ENCODE measurements at regions not wholly inside any gene's neighbourhood (a gene's known extent, or its start where the extent isn't known, plus 50 kb on each side); places are given as distances from the start of the nearest gene placed in this dataset.

DNA sequence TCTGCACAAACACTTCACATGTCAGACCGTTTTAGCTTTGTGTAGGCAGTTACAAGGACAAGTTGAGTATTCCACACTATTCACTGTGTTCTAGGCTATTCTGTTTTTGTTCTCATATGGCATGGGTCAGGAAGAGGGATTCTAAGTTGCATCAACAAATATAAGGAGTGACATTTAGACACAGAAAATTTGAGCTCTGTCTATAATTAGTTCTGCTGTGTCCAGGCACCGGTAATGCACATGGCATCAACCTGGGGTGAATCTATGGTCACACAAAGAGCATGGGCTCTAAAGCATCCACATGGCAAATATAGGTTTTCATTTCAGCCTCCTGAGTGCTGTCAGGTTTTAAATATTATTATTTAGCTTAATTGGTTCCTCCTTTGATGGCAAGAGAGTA is 130.4 kb upstream of the PMFBP1 start:
- DNase-seq (no peak), ATAC-seq (no peak)
- H3K4me3 Mint-ChIP-seq, result no peak overlapping the region
- no peaks in the 10 kb centered on the region for H3K27me3 Mint-ChIP-seq
- no peak overlapping the region for H3K27ac Mint-ChIP-seq
- H3K9me3 Mint-ChIP-seq, result peaks cover 2 to 20% (median 7%) of the 10 kb centered on the region in 9 donors
- no peaks in the 10 kb centered on the region for H3K4me1 Mint-ChIP-seq
- POLR2A ChIA-PET, result no interaction called here
- H3K36me3 Mint-ChIP-seq, result peaks cover 0 to 25% (median 8%) of the 10 kb centered on the region in 3 donors

DNA sequence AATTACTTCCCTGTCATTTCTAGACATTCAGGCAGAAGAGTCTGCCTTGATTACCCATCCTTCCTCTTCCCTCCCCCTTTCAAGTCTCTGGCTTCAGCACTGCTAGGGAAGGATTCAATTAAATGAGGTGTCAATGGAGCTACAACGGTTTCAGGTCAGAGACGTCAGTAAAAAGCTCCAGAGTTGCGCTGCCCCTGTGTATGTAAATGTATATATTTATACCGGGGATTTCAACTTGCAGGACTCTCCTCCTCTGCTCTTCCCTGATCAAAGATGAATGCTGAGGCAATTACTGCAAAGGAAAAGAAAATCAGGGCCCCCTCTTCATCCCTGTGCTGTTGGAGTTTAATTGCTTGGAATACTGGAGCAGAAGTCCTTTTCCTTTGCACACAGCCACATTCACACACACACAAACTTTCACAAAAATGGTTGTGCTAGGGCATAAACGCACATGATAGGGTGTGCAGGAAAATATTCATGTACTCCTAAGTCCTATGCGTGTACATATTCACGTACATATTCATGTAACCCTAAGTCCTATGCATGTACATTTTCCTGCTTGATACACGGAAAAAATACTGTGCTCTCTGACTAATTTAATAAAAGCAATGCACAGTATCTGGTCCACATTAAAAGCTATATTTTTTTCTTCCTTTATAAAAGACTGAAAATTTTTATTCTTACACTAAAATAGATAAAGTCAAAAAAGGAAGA is 129.7 kb upstream of the PMFBP1 start:
- H3K4me3 Mint-ChIP-seq, result no peak overlapping the region
- peaks cover under 1 to 20% (median 7%) of the 10 kb centered on the region in 9 donors for H3K9me3 Mint-ChIP-seq
- no peaks in the 10 kb centered on the region for H3K4me1 Mint-ChIP-seq
- POLR2A ChIA-PET, result no interaction called here
- peaks cover 0 to 19% (median 4%) of the 10 kb centered on the region in 3 donors for H3K36me3 Mint-ChIP-seq
- no peaks in the 10 kb centered on the region for H3K27me3 Mint-ChIP-seq
- ATAC-seq (no peak), DNase-seq (no peak)
- no peak overlapping the region for H3K27ac Mint-ChIP-seq

DNA sequence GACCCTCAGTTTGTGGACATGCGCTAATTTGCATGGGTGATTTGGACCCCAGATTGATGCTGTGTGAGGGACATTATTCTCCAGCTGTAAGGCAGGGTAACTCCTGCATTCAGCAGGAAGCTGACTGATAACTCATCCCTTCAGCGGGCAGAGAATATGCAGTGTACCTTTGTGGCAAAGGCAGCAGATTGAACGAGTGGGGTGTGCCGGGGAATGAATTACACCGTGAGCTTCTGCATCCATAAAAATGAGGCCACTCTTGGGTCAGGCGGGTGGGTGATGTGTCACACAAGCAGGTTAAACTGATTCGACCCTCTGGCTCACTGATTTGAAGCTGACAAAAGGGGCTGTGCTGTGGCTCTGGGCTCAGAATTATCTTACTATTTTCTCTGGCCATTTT is 128.9 kb upstream of the PMFBP1 start:
- Mint-ChIP-seq H3K9me3 (peaks cover 0 to 14% (median 3%) of the 10 kb centered on the region in 9 donors), H3K4me1 (no peaks in the 10 kb centered on the region), H3K4me3 (no peak overlapping the region), H3K27ac (no peak overlapping the region), H3K36me3 (peaks cover 0 to 13% (median 0%) of the 10 kb centered on the region in 3 donors), H3K27me3 (no peaks in the 10 kb centered on the region)
- POLR2A ChIA-PET, result no interaction called here
- no peak for DNase-seq
- no peak for ATAC-seq

DNA sequence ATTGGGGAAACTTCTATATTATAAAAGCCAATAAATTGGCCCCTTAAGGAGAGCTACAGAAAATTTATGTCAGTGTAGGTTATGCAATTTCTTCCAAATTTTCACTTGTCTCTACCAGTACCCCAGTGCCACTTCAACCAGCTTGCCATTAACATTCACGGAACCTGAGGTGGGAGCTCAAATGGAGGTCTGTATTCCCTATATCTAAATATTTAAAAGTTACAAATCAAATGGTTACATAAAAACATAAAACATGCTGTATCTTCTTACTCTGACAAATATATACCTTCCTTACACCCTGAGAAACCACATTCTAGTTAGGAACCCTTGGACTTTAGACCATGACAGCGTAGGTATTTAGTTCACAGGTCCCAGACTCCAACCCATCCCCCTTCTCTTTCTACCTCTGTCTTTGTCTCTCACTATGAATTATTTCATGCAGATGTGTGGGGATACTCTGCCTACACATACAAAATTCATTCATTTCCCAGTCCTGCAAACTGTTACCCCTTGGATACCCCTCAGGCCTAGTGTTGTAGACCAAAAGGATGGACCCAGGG is 127.8 kb upstream of the PMFBP1 start:
- H3K27me3 Mint-ChIP-seq, result no peaks in the 10 kb centered on the region
- no peaks in the 10 kb centered on the region for H3K4me1 Mint-ChIP-seq
- POLR2A ChIA-PET, result no interaction called here
- no peak overlapping the region for H3K4me3 Mint-ChIP-seq
- peaks cover 0 to 4% (median 0%) of the 10 kb centered on the region in 3 donors for H3K36me3 Mint-ChIP-seq
- H3K27ac Mint-ChIP-seq, result no peak overlapping the region
- peaks cover 0 to 7% (median 3%) of the 10 kb centered on the region in 9 donors for H3K9me3 Mint-ChIP-seq
- DNase-seq (no peak), ATAC-seq (no peak)

DNA sequence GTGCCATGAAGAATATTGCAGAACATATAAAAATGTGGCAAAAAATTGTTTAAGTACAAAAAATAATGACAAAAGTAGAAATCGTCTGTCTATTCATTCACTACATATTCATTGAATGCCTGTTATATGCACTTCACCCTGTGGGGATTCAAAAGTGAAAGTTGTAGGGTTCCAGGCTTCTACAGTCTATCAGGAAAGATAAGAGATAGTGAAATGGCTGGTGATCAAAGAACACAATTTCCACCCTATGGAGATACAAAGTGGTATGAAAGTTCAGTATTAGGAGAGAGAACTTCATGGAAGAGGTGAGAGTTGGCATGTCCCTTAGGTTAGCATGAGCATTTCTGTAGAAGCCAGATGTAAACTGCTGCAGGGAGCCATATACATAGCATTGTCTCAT is 127.0 kb upstream of the PMFBP1 start:
- H3K27ac Mint-ChIP-seq, result no peak overlapping the region
- no peaks in the 10 kb centered on the region for H3K27me3 Mint-ChIP-seq
- no peak overlapping the region for H3K4me3 Mint-ChIP-seq
- no peak for DNase-seq
- no peaks in the 10 kb centered on the region for H3K4me1 Mint-ChIP-seq
- peaks cover 0 to 4% (median 0%) of the 10 kb centered on the region in 3 donors for H3K36me3 Mint-ChIP-seq
- POLR2A ChIA-PET, result no interaction called here
- H3K9me3 Mint-ChIP-seq, result peaks cover 0 to 4% (median 0%) of the 10 kb centered on the region in 9 donors
- ATAC-seq, result no peak

DNA sequence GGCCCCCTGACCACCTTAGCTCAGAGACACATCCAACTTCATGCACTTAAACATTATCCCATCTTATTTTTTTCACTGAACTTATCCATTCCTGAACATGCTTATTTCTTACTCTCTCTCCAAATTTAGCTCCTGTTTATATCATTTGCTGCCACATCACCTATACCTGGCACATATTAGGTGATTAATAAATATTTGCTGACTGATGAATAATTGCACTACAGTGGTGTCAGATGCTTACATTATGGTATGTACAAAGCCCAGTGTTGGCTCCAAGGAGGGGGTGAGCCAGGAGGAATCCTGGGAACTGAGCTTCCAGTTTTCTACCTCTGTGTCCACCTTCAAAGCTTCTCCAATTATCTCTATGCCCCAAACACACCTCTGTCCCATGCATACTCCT is 124.0 kb upstream of the PMFBP1 start:
- Mint-ChIP-seq H3K36me3 (no peaks in the 10 kb centered on the region), H3K9me3 (no peaks in the 10 kb centered on the region), H3K4me3 (no peak overlapping the region), H3K27me3 (no peaks in the 10 kb centered on the region), H3K4me1 (no peaks in the 10 kb centered on the region), H3K27ac (no peak overlapping the region)
- POLR2A ChIA-PET, result no interaction called here
- ATAC-seq (no peak), DNase-seq (no peak)

DNA sequence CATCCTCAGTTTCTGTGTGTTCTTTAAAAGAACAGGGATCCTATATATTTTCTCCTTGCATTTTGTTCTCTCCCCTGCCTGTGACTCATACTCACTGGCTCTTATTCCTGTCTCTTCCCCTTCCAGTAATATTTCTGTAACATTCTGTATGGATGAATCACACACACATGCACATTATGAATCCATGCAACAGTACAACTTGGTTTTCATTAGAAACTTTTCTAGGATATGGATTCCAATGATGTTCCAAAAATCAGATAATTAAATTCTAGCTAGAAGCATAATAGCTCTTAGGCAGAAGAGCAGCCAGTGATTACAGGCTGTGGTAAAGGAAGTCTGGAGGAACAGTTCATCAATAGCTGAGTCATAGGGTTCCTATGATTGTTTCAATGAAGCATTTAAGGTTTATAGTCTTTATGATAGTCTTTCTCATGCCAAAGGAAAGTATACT is 119.6 kb upstream of the PMFBP1 start:
- no peak for ATAC-seq
- Mint-ChIP-seq H3K9me3 (no peaks in the 10 kb centered on the region), H3K4me1 (no peaks in the 10 kb centered on the region), H3K36me3 (no peaks in the 10 kb centered on the region), H3K4me3 (no peak overlapping the region), H3K27ac (no peak overlapping the region), H3K27me3 (no peaks in the 10 kb centered on the region)
- POLR2A ChIA-PET, result no interaction called here
- no peak for DNase-seq

DNA sequence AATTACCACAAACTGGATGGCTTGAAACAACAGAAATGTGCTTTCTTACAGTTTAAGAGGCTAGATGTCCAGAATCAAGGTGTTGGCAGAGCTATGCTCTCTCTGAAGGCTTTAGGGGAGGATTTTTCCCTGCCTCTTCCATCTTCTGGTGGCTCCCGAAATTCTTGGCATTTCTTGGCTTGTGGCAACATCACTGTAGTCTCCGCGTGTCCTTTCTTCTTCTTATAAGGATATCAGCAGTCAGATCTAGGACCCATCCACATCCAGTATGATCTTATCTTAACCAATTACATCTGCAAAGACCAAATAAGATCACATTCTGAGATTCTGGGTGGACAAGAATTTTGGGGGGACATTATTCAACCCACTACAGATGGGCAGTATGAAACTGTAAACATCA is 119.2 kb upstream of the PMFBP1 start:
- Mint-ChIP-seq H3K36me3 (no peaks in the 10 kb centered on the region), H3K27me3 (no peaks in the 10 kb centered on the region), H3K4me3 (no peak overlapping the region), H3K9me3 (no peaks in the 10 kb centered on the region), H3K4me1 (no peaks in the 10 kb centered on the region), H3K27ac (no peak overlapping the region)
- ATAC-seq, result no peak
- POLR2A ChIA-PET, result no interaction called here
- DNase-seq, result no peak

DNA sequence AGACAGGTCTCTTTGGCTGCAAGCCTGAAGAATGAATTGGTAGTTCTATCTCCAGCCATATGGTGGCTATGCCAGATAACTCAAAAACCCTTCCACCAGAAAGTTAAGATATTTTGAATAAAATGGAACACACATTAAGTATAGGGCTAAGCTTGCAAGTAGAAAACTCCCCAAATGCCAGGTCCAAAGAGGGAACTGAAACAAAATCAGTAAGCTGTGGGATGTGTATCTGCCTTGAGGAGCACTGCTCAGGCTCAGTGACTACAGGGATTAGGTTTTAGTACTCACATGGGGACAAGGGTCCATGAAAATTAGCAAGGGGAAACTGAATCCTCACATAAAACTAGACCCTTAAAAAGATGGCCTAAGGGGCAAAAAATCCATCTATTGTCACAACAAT is 115.7 kb upstream of the PMFBP1 start:
- no peak for ATAC-seq
- H3K9me3 Mint-ChIP-seq, result no peaks in the 10 kb centered on the region
- POLR2A ChIA-PET, result no interaction called here

DNA sequence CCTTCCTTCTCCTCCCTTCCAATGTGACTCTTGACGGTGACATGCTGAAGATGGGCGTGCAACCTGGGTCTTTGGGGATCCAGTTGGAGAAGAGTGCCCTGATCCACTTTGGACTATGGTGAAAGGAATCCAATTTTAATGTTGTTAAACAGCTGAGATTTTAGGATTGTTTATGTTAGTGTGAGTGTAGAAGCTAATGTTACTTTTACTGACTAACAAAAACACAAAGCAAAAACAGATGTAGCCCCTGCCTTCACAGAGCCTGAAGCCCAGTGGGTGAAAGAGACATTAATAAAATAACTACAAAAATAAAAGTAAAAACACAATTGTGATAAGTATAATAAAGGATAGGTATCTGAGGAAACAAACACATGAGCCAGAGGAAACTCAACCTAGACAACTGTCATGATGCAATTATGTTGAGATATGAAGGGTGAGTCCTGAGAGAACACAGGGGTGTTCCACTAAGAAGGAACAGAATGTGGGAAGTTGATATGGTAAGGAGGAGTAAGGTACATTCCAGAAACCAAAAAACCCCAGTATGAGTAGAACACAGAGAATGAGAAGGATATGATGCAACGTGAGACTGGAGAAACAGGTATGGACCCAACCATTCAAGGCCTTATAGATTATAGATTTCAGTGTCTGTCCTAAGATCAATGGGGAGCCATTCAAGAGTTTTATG is 115.1 kb upstream of the PMFBP1 start:
- POLR2A ChIA-PET, result no interaction called here
- Mint-ChIP-seq H3K27me3 (no peaks in the 10 kb centered on the region), H3K4me1 (no peaks in the 10 kb centered on the region), H3K36me3 (peaks cover 0 to 2% (median 0%) of the 10 kb centered on the region in 3 donors), H3K27ac (no peak overlapping the region), H3K9me3 (no peaks in the 10 kb centered on the region), H3K4me3 (no peak overlapping the region)
- no peak for ATAC-seq
- no peak for DNase-seq

More for the DNA sequence above, 115.7 kb upstream of the PMFBP1 start:
- H3K27ac Mint-ChIP-seq, result no peak overlapping the region
- H3K27me3 Mint-ChIP-seq, result no peaks in the 10 kb centered on the region
- peaks cover 0 to 2% (median 0%) of the 10 kb centered on the region in 3 donors for H3K36me3 Mint-ChIP-seq
- no peaks in the 10 kb centered on the region for H3K4me1 Mint-ChIP-seq
- no peak overlapping the region for H3K4me3 Mint-ChIP-seq
- no peak for DNase-seq

DNA sequence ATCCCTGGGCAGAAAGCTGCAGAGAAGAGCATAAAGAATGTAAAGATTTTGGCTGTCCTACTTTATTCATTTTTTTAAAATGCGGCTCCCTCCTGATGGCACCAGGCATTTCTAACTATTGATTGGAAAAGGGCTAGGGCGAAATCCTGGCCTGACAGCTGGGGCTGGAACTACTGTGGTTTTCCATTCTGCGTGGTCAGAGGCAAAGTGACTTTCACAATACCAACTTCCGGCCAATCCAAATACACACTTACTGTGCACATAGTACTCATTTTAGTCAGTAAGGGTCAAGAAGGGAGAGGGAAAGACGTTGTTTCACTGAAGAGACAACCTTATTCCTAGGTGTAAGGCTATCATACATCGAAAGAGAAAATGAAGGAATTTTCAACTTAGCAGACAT is 113.8 kb upstream of the PMFBP1 start:
- H3K27me3 Mint-ChIP-seq, result no peaks in the 10 kb centered on the region
- no peak overlapping the region for H3K27ac Mint-ChIP-seq
- H3K36me3 Mint-ChIP-seq, result peaks cover 0 to 2% (median 0%) of the 10 kb centered on the region in 3 donors
- POLR2A ChIA-PET, result no interaction called here
- ATAC-seq (no peak), DNase-seq (no peak)
- H3K4me3 Mint-ChIP-seq, result no peak overlapping the region
- H3K9me3 Mint-ChIP-seq, result no peaks in the 10 kb centered on the region
- H3K4me1 Mint-ChIP-seq, result no peaks in the 10 kb centered on the region

DNA sequence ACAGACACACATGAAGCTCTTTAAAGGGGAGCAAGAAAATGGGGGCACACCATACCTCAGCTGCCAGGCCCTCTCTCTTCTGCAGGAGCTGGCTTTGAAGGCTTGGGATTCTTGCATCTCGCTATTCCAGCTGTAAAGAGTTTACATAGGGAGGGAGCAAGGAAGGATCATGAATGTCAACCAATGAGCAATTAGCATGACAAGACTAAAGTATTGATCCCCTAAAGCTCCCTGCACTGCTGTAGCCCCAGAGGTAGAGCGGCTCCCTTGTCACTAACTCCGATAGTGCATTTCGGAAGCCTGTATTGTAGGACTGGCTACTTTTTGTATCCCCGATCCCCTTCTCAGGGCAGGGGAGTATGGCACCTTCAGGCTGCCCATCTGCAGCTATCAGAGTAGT is 113.4 kb upstream of the PMFBP1 start:
- H3K27ac Mint-ChIP-seq, result no peak overlapping the region
- H3K4me1 Mint-ChIP-seq, result no peaks in the 10 kb centered on the region
- ATAC-seq (no peak), DNase-seq (no peak)
- H3K27me3 Mint-ChIP-seq, result no peaks in the 10 kb centered on the region
- H3K9me3 Mint-ChIP-seq, result no peaks in the 10 kb centered on the region
- no peak overlapping the region for H3K4me3 Mint-ChIP-seq
- POLR2A ChIA-PET, result no interaction called here
- peaks cover 0 to 2% (median 0%) of the 10 kb centered on the region in 3 donors for H3K36me3 Mint-ChIP-seq

DNA sequence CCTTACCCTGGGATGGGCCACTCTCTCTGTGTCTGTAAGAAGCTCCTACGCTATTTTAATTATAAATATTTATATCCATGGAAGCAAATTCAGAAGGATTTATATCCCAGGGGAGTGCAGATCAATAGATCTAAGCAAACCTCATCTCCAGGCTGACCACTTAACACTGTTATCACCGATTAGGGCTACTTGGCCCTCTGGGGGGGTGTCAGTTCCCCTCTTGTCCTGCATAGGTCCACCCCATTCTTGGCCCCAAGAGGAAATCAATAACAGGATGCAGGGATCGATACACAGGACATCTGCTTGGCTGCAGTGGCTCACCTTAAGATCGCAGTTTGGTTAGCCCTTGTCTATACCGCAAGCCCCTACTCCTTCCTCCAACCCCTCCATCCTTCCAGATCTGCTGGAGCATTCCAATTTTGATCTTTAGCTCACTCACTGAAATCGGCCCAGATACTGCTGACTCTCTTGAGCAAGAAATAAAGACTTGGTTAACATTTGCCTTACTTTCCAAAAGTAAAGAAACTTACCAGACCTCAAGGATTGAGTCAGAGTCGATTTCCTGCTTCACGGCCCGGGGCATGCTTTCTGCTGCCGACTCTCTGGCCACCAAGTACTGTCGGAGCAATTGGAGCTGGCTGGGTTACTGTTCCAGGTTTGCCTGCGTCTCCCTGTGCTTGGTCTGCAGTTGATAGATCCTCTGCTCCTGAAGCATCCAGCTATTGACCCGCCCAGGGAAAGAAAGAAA is 112.3 kb upstream of the PMFBP1 start:
- no peak for DNase-seq
- Mint-ChIP-seq H3K9me3 (no peaks in the 10 kb centered on the region), H3K27me3 (no peaks in the 10 kb centered on the region), H3K4me1 (no peaks in the 10 kb centered on the region), H3K36me3 (peaks cover 0 to 2% (median 0%) of the 10 kb centered on the region in 3 donors), H3K4me3 (no peak overlapping the region), H3K27ac (no peak overlapping the region)
- ATAC-seq, result no peak
- POLR2A ChIA-PET, result no interaction called here
